ENCODE measurements at regions not wholly inside any gene's neighbourhood (a gene's known extent, or its start where the extent isn't known, plus 50 kb on each side); places are given as distances from the start of the nearest gene placed in this dataset.
"Not testable (repeated sequence)": the region's sequence is repeated elsewhere in the genome, so short reads cannot be mapped to it uniquely, and the experiment has no call there.

DNA sequence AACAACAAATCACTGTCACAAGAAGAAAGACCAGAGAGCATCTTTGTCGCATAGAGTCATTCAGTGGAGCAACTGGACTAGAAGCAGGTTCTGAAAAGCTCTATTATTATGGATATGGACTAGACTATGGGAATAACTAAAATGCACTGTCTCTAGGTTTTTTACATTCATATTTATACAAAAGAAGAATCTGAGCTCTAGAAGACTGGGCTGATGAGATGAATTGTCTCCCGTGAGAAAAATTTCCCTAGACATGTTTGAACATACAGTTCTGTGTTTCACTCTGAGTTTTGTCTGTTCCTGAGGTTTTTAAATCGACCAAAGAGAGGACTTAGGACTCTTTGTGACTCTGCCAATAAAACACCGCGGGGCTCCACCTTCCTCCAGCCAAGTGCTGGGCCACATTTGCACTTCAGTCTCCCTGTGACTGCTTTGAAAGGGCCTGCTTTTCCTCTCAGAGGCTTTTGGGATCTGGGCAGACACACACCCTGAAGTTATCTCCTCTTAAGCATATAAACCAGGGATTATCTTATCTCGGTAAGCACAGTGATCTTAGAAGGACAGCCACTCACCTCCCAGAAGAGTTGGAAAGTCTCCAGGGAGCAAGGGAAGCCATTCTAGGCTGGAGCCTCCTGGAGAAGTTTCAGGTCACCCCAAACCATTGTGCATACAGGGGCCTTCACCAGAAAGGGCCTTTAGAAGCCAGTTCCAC, 101.0 kb upstream of the JCAD start:
- TF ChIP-seq EZH2 (IDR thresholded peaks at IDR 0.05; ENCODE audit: borderline replicate concordance, low read depth, low read length, poor library complexity, severe bottlenecking): no peak
- TF ChIP-seq, protein P1, sequence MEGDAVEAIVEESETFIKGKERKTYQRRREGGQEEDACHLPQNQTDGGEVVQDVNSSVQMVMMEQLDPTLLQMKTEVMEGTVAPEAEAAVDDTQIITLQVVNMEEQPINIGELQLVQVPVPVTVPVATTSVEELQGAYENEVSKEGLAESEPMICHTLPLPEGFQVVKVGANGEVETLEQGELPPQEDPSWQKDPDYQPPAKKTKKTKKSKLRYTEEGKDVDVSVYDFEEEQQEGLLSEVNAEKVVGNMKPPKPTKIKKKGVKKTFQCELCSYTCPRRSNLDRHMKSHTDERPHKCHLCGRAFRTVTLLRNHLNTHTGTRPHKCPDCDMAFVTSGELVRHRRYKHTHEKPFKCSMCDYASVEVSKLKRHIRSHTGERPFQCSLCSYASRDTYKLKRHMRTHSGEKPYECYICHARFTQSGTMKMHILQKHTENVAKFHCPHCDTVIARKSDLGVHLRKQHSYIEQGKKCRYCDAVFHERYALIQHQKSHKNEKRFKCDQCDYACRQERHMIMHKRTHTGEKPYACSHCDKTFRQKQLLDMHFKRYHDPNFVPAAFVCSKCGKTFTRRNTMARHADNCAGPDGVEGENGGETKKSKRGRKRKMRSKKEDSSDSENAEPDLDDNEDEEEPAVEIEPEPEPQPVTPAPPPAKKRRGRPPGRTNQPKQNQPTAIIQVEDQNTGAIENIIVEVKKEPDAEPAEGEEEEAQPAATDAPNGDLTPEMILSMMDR (conservative IDR thresholded peaks at IDR 0.05; ENCODE audit: low read depth, low read length): no peak
- DNase-seq (ENCODE audit: low spot score): no peak
- ChIA-PET CTCF (no interaction called here), POLR2A (ENCODE audit: low non-redundant PET) (no interaction called here)
- no TSS peak for BruUV-seq (replicated peaks)
- Histone ChIP-seq H3K36me3 (ENCODE audit: insufficient read depth, low read length, poor library complexity, severe bottlenecking) (no peaks in the 10 kb centered on the region), H3K4me3 (ENCODE audit: low read depth, low read length, poor library complexity, severe bottlenecking) (no peak overlapping the region), H3K4me1 (ENCODE audit: insufficient read depth, low read length, poor library complexity, severe bottlenecking) (peaks cover 4% of the 10 kb centered on the region), H3K9me3 (ENCODE audit: low read depth, low read length, poor library complexity, severe bottlenecking) (no peaks in the 10 kb centered on the region), H3K27ac (ENCODE audit: low read depth, low read length, poor library complexity, severe bottlenecking) (no peak overlapping the region), H3K27me3 (replicated peaks; ENCODE audit: insufficient read depth, low read depth, low read length, poor library complexity) (no peaks in the 10 kb centered on the region)
- intact Hi-C loops (cut with micrococcal nuclease; ENCODE audit: unreplicated experiment): no loop called here

DNA sequence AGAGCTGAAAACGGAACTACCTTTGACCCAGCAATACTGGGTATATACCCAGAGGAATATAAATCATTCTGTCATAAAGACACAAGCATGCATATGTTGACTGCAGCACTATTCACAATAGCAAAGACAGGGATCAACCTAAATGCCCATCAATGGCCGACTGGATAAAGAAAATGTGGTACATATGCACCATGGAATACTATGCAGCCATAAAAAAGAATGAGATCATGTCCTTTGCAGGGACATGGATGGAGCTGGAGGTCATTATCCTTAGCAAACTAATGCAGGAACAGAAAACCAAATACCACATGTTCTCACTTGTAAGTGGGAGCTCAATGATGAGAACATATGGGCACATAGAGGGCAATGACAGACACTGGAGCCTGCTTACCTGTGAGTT, 100.2 kb upstream of the JCAD start:
- DNase-seq (ENCODE audit: low spot score); CTCF ChIA-PET; POLR2A ChIA-PET (ENCODE audit: low non-redundant PET): not testable (repeated sequence)

DNA sequence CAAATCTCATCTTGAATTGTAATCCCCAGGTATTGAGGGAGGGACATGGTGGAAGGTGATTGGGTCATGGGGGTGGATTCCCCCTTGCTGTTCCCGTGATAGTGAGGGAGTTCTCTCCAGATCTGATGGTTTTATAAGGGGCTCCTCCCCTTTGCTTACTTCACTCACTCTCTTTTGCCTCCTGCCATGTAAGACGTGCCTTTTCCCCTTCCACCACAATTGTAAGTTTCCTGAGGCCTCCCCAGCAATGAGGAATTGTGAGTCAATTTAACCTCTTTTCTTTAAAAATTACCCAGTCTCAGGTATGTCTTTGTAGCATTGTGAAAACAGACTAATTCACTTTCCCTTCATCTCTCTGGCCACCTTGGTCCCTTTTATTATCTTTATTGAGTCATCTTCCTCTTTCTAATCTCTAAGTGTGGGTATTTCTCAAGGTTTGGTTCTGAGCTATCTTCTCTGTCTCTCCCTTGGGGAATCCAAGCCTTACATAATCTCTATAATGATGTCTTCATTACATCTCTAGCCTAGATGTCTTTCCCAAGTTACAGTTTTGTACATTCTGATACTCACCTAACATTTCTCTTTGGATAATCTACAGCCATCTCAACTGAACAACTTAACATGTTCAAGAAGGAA, 99.1 kb upstream of the JCAD start:
- Histone ChIP-seq H3K9me3 (ENCODE audit: low read depth, low read length, poor library complexity, severe bottlenecking) (no peaks in the 10 kb centered on the region), H3K36me3 (ENCODE audit: insufficient read depth, low read length, poor library complexity, severe bottlenecking) (no peaks in the 10 kb centered on the region), H3K4me3 (ENCODE audit: low read depth, low read length, poor library complexity, severe bottlenecking) (no peak overlapping the region), H3K27me3 (replicated peaks; ENCODE audit: insufficient read depth, low read depth, low read length, poor library complexity) (no peaks in the 10 kb centered on the region), H3K27ac (ENCODE audit: low read depth, low read length, poor library complexity, severe bottlenecking) (no peak overlapping the region), H3K4me1 (ENCODE audit: insufficient read depth, low read length, poor library complexity, severe bottlenecking) (peaks cover 4% of the 10 kb centered on the region)
- intact Hi-C loops (cut with micrococcal nuclease; ENCODE audit: unreplicated experiment): no loop called here
- no peak for TF ChIP-seq EZH2 (IDR thresholded peaks at IDR 0.05; ENCODE audit: borderline replicate concordance, low read depth, low read length, poor library complexity, severe bottlenecking)
- TF ChIP-seq, protein P1 (conservative IDR thresholded peaks at IDR 0.05; ENCODE audit: low read depth, low read length): no peak
- POLR2A ChIA-PET (ENCODE audit: low non-redundant PET): no interaction called here
- no peak for DNase-seq (ENCODE audit: low spot score)
- CTCF ChIA-PET: no interaction called here
- no TSS peak for BruUV-seq (replicated peaks)

More for the DNA sequence above, 100.2 kb upstream of the JCAD start:
- intact Hi-C loops (cut with micrococcal nuclease; ENCODE audit: unreplicated experiment); H3K27me3 ChIP-seq (replicated peaks; ENCODE audit: insufficient read depth, low read depth, low read length, poor library complexity); H3K36me3 ChIP-seq (ENCODE audit: insufficient read depth, low read length, poor library complexity, severe bottlenecking); H3K4me1 ChIP-seq (ENCODE audit: insufficient read depth, low read length, poor library complexity, severe bottlenecking); BruUV-seq (replicated peaks); H3K9me3 ChIP-seq (ENCODE audit: low read depth, low read length, poor library complexity, severe bottlenecking); H3K4me3 ChIP-seq (ENCODE audit: low read depth, low read length, poor library complexity, severe bottlenecking); H3K27ac ChIP-seq (ENCODE audit: low read depth, low read length, poor library complexity, severe bottlenecking): not testable (repeated sequence)

DNA sequence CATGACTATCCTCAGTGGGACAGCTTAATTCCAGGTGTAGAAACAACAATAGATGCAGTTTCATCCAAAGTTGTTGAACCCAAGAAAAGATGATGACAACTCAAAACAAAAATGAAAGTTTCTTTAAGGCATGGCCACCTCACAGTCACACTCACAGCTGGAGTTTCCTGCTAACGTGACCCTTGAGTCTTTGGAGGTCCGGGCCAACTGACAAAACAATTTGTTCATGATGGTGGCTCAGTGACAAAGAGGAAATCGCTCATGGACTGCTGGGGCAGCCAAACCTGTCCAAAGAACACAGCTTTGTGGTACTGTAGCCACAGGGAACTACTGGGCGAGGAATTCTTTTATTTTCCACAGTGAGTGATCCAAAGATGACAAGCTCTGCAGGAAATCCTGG, 96.0 kb upstream of the JCAD start:
- Histone ChIP-seq H3K4me3 (ENCODE audit: low read depth, low read length, poor library complexity, severe bottlenecking) (no peak overlapping the region), H3K27me3 (replicated peaks; ENCODE audit: insufficient read depth, low read depth, low read length, poor library complexity) (no peaks in the 10 kb centered on the region), H3K9me3 (ENCODE audit: low read depth, low read length, poor library complexity, severe bottlenecking) (no peaks in the 10 kb centered on the region), H3K36me3 (ENCODE audit: insufficient read depth, low read length, poor library complexity, severe bottlenecking) (no peaks in the 10 kb centered on the region), H3K27ac (ENCODE audit: low read depth, low read length, poor library complexity, severe bottlenecking) (no peak overlapping the region), H3K4me1 (ENCODE audit: insufficient read depth, low read length, poor library complexity, severe bottlenecking) (peaks cover under 1% of the 10 kb centered on the region)
- peak; percentile 51 for DNase-seq (ENCODE audit: low spot score)
- intact Hi-C loops (cut with micrococcal nuclease; ENCODE audit: unreplicated experiment): no loop called here
- no TSS peak for BruUV-seq (replicated peaks)
- CTCF ChIA-PET: no interaction called here
- TF ChIP-seq, protein P1 (conservative IDR thresholded peaks at IDR 0.05; ENCODE audit: low read depth, low read length): no peak
- no peak for TF ChIP-seq EZH2 (IDR thresholded peaks at IDR 0.05; ENCODE audit: borderline replicate concordance, low read depth, low read length, poor library complexity, severe bottlenecking)
- POLR2A ChIA-PET (ENCODE audit: low non-redundant PET): no interaction called here

Measured in A673 (cell line).